K562 (cell line): ENCODE measurements at regions not wholly inside any gene's neighbourhood (a gene's known extent, or its start where the extent isn't known, plus 50 kb on each side); places are given as distances from the start of the nearest gene placed in this dataset.
A peak's percentile ranks its signal among the peaks of the same experiment; 100 is the strongest.

Experiments used
- ATAC-seq: fragments of 200-7000 bp; cut with Tn5 transposase; 3 replicates; pipeline ENCODE4 v1.9.1; 2020; ENCODE audit warnings: moderate library complexity
- BruUV-seq: library from RNA; stranded (reverse); fragments of 400-500 nt; replicated peaks from 2 replicates; lab custom pipeline; 2021; lab: Mats Ljungman, UMichigan
- CTCF ChIA-PET: fragments of 300-600 bp; formaldehyde crosslinking; extraction: SDS; loops from one replicate; lab custom pipeline; 2021; ENCODE audit warnings: low intra/inter-chr PET ratio; lab: Yijun Ruan, JAX
- POLR2A ChIA-PET: fragments of 300-600, 350-650 bp; sonication (Branson Sonifier 250); formaldehyde crosslinking; extraction: SDS; loops from one replicate; lab custom pipeline; 2021; ENCODE audit warnings: antibody characterized with exemption, inconsistent platforms; lab: Yijun Ruan, JAX
- DNase-seq, 4 experiments: peaks; one replicate each; pipeline versions ENCODE4 v3.0.0 to v3.0.0-alpha.2; 2011 to 2018; ENCODE audit warnings: low spot score in 3 of 4, mixed read lengths in 3 of 4; ENCODE audit errors: extremely low read depth in 1 of 4
- FAIRE-seq: peaks from 2 replicates; lab custom pipeline; 2011; peaks lifted over from hg19 to GRCh38; lab: Jason Lieb, UNC
- H2AFZ ChIP-seq: 2 replicates; pipeline ENCODE4 v1.6.0; 2011; ENCODE audit warnings: low read depth, low read length, control low read depth, inconsistent platforms
- H3K27ac ChIP-seq: fragments of 200-600 bp; 3 replicates; pipeline ENCODE4 v1.8.0; 2011; ENCODE audit warnings: low read depth, mild to moderate bottlenecking, control low read depth, inconsistent platforms, low read length, moderate library complexity, mixed read lengths; ENCODE audit errors: extremely low read depth
- H3K27me3 ChIP-seq, 2 experiments: fragments of 300-600 bp in 1 of 2; 2 replicates in 1 of 2; 3 replicates in 1 of 2; pipeline versions ENCODE4 v1.6.0 to v1.8.0; 2011; ENCODE audit warnings: inconsistent platforms in 2 of 2, low read length in 2 of 2, mild to moderate bottlenecking in 1 of 2, mixed read lengths in 1 of 2, moderate library complexity in 1 of 2; ENCODE audit not compliant: control insufficient read depth in 2 of 2, insufficient read depth in 2 of 2
- H3K36me3 ChIP-seq: fragments of 300-600 bp; 3 replicates; pipeline ENCODE4 v1.8.0; 2011; ENCODE audit warnings: mild to moderate bottlenecking, low read length, inconsistent platforms; ENCODE audit not compliant: control insufficient read depth, insufficient read depth
- H3K4me1 ChIP-seq, 2 experiments: fragments of 200-600 bp in 1 of 2; replicated peaks in 1 of 2; 2 replicates in 1 of 2; 3 replicates in 1 of 2; pipeline versions ENCODE4 v1.5.1 to v1.8.0; 2011; ENCODE audit warnings: inconsistent platforms in 2 of 2, low read length in 2 of 2, mild to moderate bottlenecking in 1 of 2, mixed read lengths in 1 of 2, moderate library complexity in 1 of 2; ENCODE audit not compliant: control insufficient read depth in 2 of 2, insufficient read depth in 2 of 2
- H3K4me2 ChIP-seq: 2 replicates; pipeline ENCODE4 v1.6.1; 2011; ENCODE audit warnings: low read length, control low read depth, inconsistent platforms, mixed read lengths; ENCODE audit not compliant: insufficient read depth
- H3K4me3 ChIP-seq: fragments of 200-600 bp; sonication (generic), shearing (Covaris generic); 2 replicates; pipeline ENCODE4 v1.5.1; 2016; ENCODE audit warnings: control low read depth, inconsistent platforms
- H3K79me2 ChIP-seq: fragments of 200-600 bp; 3 replicates; pipeline ENCODE4 v1.8.0; 2011; ENCODE audit warnings: low read length, inconsistent platforms; ENCODE audit not compliant: control insufficient read depth, insufficient read depth
- H3K9ac ChIP-seq, 2 experiments: 2 replicates each; pipeline versions ENCODE4 v1.6.0 to v1.6.1; 2011; ENCODE audit warnings: low read depth in 2 of 2, low read length in 2 of 2, control low read depth in 1 of 2, inconsistent platforms in 1 of 2, mild to moderate bottlenecking in 1 of 2, mixed read lengths in 1 of 2; ENCODE audit not compliant: insufficient read depth in 1 of 2
- H3K9me1 ChIP-seq: one replicate; pipeline ENCODE4 v1.6.0; 2011; ENCODE audit warnings: inconsistent platforms, mild to moderate bottlenecking, low read length, moderate library complexity; ENCODE audit not compliant: control insufficient read depth, insufficient read depth
- H3K9me3 ChIP-seq: replicated peaks from 2 replicates; pipeline ENCODE4 v1.5.1; 2011; ENCODE audit warnings: low read depth, low read length, inconsistent platforms; ENCODE audit not compliant: control insufficient read depth, insufficient read depth
- H4K20me1 ChIP-seq: replicated peaks from 2 replicates; pipeline ENCODE4 v1.6.1; 2011; ENCODE audit warnings: low read length, inconsistent platforms, mixed read lengths; ENCODE audit not compliant: control insufficient read depth, insufficient read depth
- KDM2B ChIP-seq: fragments of 250-450 bp; sonication (Bioruptor Pico); IDR thresholded peaks from 2 replicates; pipeline ENCODE4 v1.8.0; 2021; ENCODE audit warnings: mild to moderate bottlenecking, moderate library complexity
- SAP30 ChIP-seq: fragments of 200-600 bp; sonication (generic); IDR thresholded peaks from 2 replicates; pipeline ENCODE4 v1.6.1; 2012; ENCODE audit warnings: borderline replicate concordance, low read depth, mild to moderate bottlenecking, moderate library complexity, low read length, control low read depth, inconsistent platforms; ENCODE audit not compliant: insufficient read depth, poor library complexity, severe bottlenecking
- SNAPC5 ChIP-seq: fragments of 250-450 bp; sonication (Bioruptor Pico); IDR thresholded peaks from 2 replicates; pipeline ENCODE4 v1.8.0; 2021; ENCODE audit warnings: moderate library complexity, mild to moderate bottlenecking, inconsistent platforms
- WGBS: fragments of 100-300 bp; shearing (Covaris generic); methylation state at CpG from one replicate; pipeline ENCODE4 v1.1.6; 2016; ENCODE audit warnings: low coverage, mixed read lengths; ENCODE audit not compliant: insufficient coverage; ENCODE audit errors: missing lambda C conversion rate; 5-methylcytosine and 5-hydroxymethylcytosine counted together
- in situ Hi-C: fragments of 300-500 bp; cut with MboI; formaldehyde crosslinking; loops from 4 replicates; pipeline ENCODE4 v1.15.0; 2018; ENCODE audit warnings: inconsistent platforms, mixed read lengths
- intact Hi-C: fragments of 100-400 bp; cut with micrococcal nuclease; formaldehyde crosslinking; loops from 2 replicates; pipeline ENCODE4 v1.14.2; 2022
- TF ChIP-seq, protein P1 (sequence below), 3 experiments: IDR thresholded peaks in 2 of 3; conservative IDR thresholded peaks in 1 of 3; 2 replicates each; pipeline ENCODE4 v1.5.1; 2011 to 2012; ENCODE audit warnings: low read length in 3 of 3, mild to moderate bottlenecking in 3 of 3, control low read depth in 2 of 3, improper control_type of control experiment in 1 of 3, inconsistent platforms in 1 of 3, low read depth in 1 of 3, mixed read lengths in 1 of 3, moderate library complexity in 1 of 3; ENCODE audit not compliant: insufficient read depth in 2 of 3

DNA sequence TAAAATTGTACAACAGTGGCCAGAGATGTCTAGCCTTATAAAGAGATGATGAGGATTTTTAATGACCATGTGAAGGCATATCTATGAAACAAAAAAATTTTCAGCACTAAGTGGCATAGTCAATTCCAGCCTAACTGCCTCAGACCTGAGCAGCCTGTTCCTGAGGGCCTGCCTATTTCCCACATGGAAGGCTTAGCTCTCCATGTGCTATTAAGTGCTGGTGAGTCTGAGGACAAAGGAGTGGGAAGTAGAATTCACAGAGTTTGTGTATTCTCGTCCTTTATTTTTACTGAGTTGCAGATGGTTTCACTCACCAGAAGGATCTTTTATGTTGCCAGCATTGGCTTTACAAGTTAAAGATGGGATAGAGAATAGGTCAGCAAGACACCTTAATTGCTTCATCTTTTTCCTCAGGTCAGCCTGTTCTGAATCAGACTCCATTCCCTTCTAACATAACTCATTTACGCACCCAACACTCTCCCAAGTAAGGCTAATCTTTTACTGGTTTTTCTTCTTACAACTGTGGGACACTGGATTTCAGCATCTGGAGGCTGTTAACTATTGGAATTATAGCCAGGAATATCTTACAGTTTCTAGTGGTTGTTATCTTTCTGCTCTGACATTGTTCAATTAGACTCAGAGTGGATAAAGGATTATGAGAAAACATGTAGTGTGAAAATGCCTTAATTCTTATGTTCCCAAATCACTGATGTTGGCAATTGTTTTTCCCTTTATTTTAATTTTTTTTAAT is 76.8 kb downstream of the ISOC1 start:
- no peaks in the 10 kb centered on the region for H3K79me2 ChIP-seq
- FAIRE-seq (no peak), DNase-seq (no peak), ATAC-seq (no peak)
- CTCF ChIA-PET, result no interaction called here
- no peak overlapping the region for H3K9ac ChIP-seq
- BruUV-seq, result no TSS peak
- no peak overlapping the region for H3K4me2 ChIP-seq
- 0% methylated on average over 2 of the region's 2 CpGs for WGBS
- intact Hi-C loops, result loop anchor here (5.0 kb wide), 1 partner anchor 596 kb away; no protein-coding TSS in a partner anchor
- no peak overlapping the region for H2AFZ ChIP-seq
- in situ Hi-C loops, result no loop called here
- no peaks in the 10 kb centered on the region for H3K9me1 ChIP-seq
- no peak overlapping the region for H3K27ac ChIP-seq
- POLR2A ChIA-PET, result no interaction called here
- TF ChIP-seq SAP30, result no peak
- no peak for TF ChIP-seq KDM2B (CRISPR knock-in tag)
- no peaks in the 10 kb centered on the region for H3K9me3 ChIP-seq
- H3K4me1 ChIP-seq, result no peaks in the 10 kb centered on the region
- no peaks in the 10 kb centered on the region for H4K20me1 ChIP-seq
- H3K27me3 ChIP-seq, result no peaks in the 10 kb centered on the region
- H3K36me3 ChIP-seq, result no peaks in the 10 kb centered on the region
- H3K4me3 ChIP-seq, result no peak overlapping the region

DNA sequence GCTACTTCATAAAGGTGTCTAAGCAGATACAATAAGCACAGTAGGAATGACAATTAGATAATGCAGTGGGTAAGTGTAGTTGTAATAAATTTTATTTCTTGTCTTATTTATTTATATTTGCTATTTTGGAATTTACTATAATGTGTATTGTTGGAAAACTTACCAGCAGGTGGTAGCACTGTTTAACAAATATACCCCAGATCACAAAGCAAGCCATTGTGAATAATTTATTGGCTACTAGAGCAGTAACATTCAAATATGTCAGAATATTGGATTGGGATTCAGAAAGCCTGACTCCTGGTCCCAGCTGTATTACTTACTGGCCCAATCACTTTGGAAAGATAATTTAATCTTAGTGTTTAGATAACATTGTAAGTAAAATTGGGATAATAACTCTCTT is 78.0 kb downstream of the ISOC1 start:
- H3K9me3 ChIP-seq, result no peaks in the 10 kb centered on the region
- H3K4me2 ChIP-seq, result no peak overlapping the region
- ChIA-PET POLR2A (no interaction called here), CTCF (no interaction called here)
- no TSS peak for BruUV-seq
- no peaks in the 10 kb centered on the region for H3K79me2 ChIP-seq
- no peaks in the 10 kb centered on the region for H3K36me3 ChIP-seq
- in situ Hi-C loops, result no loop called here
- H3K9ac ChIP-seq, result no peak overlapping the region
- no peak overlapping the region for H3K4me3 ChIP-seq
- H4K20me1 ChIP-seq, result no peaks in the 10 kb centered on the region
- no peaks in the 10 kb centered on the region for H3K4me1 ChIP-seq
- no peaks in the 10 kb centered on the region for H3K27me3 ChIP-seq
- no peak overlapping the region for H3K27ac ChIP-seq
- intact Hi-C loops, result loop anchor here (5.0 kb wide), 1 partner anchor 595 kb away; no protein-coding TSS in a partner anchor
- H2AFZ ChIP-seq, result no peak overlapping the region
- FAIRE-seq (no peak), DNase-seq (no peak), ATAC-seq (no peak)
- H3K9me1 ChIP-seq, result no peaks in the 10 kb centered on the region
- TF ChIP-seq, protein P1, sequence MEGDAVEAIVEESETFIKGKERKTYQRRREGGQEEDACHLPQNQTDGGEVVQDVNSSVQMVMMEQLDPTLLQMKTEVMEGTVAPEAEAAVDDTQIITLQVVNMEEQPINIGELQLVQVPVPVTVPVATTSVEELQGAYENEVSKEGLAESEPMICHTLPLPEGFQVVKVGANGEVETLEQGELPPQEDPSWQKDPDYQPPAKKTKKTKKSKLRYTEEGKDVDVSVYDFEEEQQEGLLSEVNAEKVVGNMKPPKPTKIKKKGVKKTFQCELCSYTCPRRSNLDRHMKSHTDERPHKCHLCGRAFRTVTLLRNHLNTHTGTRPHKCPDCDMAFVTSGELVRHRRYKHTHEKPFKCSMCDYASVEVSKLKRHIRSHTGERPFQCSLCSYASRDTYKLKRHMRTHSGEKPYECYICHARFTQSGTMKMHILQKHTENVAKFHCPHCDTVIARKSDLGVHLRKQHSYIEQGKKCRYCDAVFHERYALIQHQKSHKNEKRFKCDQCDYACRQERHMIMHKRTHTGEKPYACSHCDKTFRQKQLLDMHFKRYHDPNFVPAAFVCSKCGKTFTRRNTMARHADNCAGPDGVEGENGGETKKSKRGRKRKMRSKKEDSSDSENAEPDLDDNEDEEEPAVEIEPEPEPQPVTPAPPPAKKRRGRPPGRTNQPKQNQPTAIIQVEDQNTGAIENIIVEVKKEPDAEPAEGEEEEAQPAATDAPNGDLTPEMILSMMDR (IDR thresholded peaks at IDR 0.05 in 2 of 3, conservative IDR thresholded peaks at IDR 0.05 in 1 of 3; ENCODE audit: insufficient read depth in 2 of 3, low read depth in 1 of 3, low read length in 3 of 3), result peak in 1 of 3 experiments; percentile 19; a peak in 1 of 6 replicates
- no peak for TF ChIP-seq SNAPC5 (CRISPR knock-in tag)
